GM21529 (cell line): ENCODE measurements at regions not wholly inside any gene's neighbourhood (a gene's known extent, or its start where the extent isn't known, plus 50 kb on each side); places are given as distances from the start of the nearest gene placed in this dataset.

Source experiments
- ATAC-seq: cut with Tn5 transposase; IDR thresholded peaks from one replicate; pipeline ENCODE4 v1.9.1; 2021; ENCODE audit not compliant: unreplicated experiment

GRCh38 chr3:146928421-146929059, 323.4 kb upstream of the PLSCR5 start:
- ATAC-seq = no peak

- no peak for ATAC-seq
Observed at GRCh38 chr3:146921693-146922092, 316.5 kb upstream of the PLSCR5 start.

- no peak for ATAC-seq
Observed at GRCh38 chr3:146914409-146914808, 309.3 kb upstream of the PLSCR5 start.

- ATAC-seq = no peak
Observed at GRCh38 chr3:146912241-146913015, 307.3 kb upstream of the PLSCR5 start.

GRCh38 chr3:146903927-146904326, 298.8 kb upstream of the PLSCR5 start:
- no peak for ATAC-seq

- ATAC-seq = no peak
Observed at GRCh38 chr3:146899171-146899570, 294.0 kb upstream of the PLSCR5 start.

GRCh38 chr3:146896711-146897110, 291.6 kb upstream of the PLSCR5 start:
- ATAC-seq = no peak

- no peak for ATAC-seq
Observed at GRCh38 chr3:146895026-146895749, 290.0 kb upstream of the PLSCR5 start.

- no peak for ATAC-seq
Observed at GRCh38 chr3:146894406-146894805, 289.3 kb upstream of the PLSCR5 start.

- ATAC-seq = no peak
Observed at GRCh38 chr3:146892041-146892440, 286.9 kb upstream of the PLSCR5 start.

GRCh38 chr3:146889626-146890025, 284.5 kb upstream of the PLSCR5 start:
- ATAC-seq = no peak

GRCh38 chr3:146888176-146888575, 283.0 kb upstream of the PLSCR5 start:
- no peak for ATAC-seq

- no peak for ATAC-seq
Observed at GRCh38 chr3:146884721-146885120, 279.6 kb upstream of the PLSCR5 start.

GRCh38 chr3:146884296-146884695, 279.1 kb upstream of the PLSCR5 start:
- ATAC-seq = no peak

- ATAC-seq = no peak
Observed at GRCh38 chr3:146883288-146883687, 278.1 kb upstream of the PLSCR5 start.

- ATAC-seq = no peak
Observed at GRCh38 chr3:146881966-146882760, 277.0 kb upstream of the PLSCR5 start.

GRCh38 chr3:146881356-146881755, 276.2 kb upstream of the PLSCR5 start:
- ATAC-seq = no peak

GRCh38 chr3:146873748-146874147, 268.6 kb upstream of the PLSCR5 start:
- no peak for ATAC-seq

- no peak for ATAC-seq
Observed at GRCh38 chr3:146865175-146865755, 260.1 kb upstream of the PLSCR5 start.

GRCh38 chr3:146861262-146861661, 256.1 kb upstream of the PLSCR5 start:
- no peak for ATAC-seq

- no peak for ATAC-seq
Observed at GRCh38 chr3:146854523-146854922, 249.4 kb upstream of the PLSCR5 start.
